IMR-90 (cell line): ENCODE measurements at regions not wholly inside any gene's neighbourhood (a gene's known extent, or its start where the extent isn't known, plus 50 kb on each side); places are given as distances from the start of the nearest gene placed in this dataset.

Experiments used
- CEBPB ChIP-seq: IDR thresholded peaks from 2 replicates; pipeline ENCODE4 v1.6.1; 2012; ENCODE audit warnings: low read depth, low read length, improper control_type of control experiment
- RAD21 ChIP-seq: IDR thresholded peaks from 2 replicates; pipeline ENCODE4 v1.6.1; 2012; ENCODE audit warnings: low read length, improper control_type of control experiment
- RFX5 ChIP-seq: IDR thresholded peaks from 2 replicates; pipeline ENCODE4 v1.8.0; 2012; ENCODE audit warnings: low read depth, mild to moderate bottlenecking, low read length, moderate library complexity
- TF ChIP-seq, protein P1 (sequence below): conservative IDR thresholded peaks from 2 replicates; pipeline ENCODE4 v1.5.1; 2012; ENCODE audit warnings: mild to moderate bottlenecking, low read depth, low read length, improper control_type of control experiment
- TF ChIP-seq, protein P2 (sequence below): fragments of 150-350 bp; IDR thresholded peaks from 2 replicates; pipeline ENCODE4 v1.6.1; 2016; ENCODE audit warnings: low read depth, mild to moderate bottlenecking, low read length, moderate library complexity, borderline replicate concordance

DNA sequence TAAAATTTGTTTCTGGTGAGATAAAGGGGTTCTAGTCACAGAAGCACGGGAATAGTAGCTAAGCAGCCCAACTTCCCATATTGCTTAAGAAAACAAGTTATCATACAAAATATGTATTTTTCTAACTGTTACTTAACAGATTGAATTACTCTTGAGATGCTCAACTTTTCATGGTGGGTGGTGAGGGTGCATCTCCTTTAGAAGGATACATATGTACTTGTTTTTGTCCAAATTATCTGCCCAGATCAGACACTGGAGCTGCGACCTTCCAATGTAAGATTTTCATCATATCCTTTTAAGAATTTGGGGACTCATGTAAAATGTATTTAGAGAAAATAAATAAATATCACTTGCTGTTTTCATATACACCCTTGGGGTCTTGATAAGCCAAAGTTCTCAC, 252.2 kb upstream of the SOX2 start:
- TF ChIP-seq, protein P1, sequence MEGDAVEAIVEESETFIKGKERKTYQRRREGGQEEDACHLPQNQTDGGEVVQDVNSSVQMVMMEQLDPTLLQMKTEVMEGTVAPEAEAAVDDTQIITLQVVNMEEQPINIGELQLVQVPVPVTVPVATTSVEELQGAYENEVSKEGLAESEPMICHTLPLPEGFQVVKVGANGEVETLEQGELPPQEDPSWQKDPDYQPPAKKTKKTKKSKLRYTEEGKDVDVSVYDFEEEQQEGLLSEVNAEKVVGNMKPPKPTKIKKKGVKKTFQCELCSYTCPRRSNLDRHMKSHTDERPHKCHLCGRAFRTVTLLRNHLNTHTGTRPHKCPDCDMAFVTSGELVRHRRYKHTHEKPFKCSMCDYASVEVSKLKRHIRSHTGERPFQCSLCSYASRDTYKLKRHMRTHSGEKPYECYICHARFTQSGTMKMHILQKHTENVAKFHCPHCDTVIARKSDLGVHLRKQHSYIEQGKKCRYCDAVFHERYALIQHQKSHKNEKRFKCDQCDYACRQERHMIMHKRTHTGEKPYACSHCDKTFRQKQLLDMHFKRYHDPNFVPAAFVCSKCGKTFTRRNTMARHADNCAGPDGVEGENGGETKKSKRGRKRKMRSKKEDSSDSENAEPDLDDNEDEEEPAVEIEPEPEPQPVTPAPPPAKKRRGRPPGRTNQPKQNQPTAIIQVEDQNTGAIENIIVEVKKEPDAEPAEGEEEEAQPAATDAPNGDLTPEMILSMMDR: no peak
- TF ChIP-seq RAD21: no peak
- TF ChIP-seq, protein P2, sequence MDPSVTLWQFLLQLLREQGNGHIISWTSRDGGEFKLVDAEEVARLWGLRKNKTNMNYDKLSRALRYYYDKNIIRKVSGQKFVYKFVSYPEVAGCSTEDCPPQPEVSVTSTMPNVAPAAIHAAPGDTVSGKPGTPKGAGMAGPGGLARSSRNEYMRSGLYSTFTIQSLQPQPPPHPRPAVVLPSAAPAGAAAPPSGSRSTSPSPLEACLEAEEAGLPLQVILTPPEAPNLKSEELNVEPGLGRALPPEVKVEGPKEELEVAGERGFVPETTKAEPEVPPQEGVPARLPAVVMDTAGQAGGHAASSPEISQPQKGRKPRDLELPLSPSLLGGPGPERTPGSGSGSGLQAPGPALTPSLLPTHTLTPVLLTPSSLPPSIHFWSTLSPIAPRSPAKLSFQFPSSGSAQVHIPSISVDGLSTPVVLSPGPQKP: no peak
- TF ChIP-seq CEBPB: no peak
- no peak for TF ChIP-seq RFX5
